Activated effector memory CD4-positive, alpha-beta T cell treated with Interleukin-2 at 50 U/mL for 16 hours (primary cell): ENCODE measurements at regions not wholly inside any gene's neighbourhood (a gene's known extent, or its start where the extent isn't known, plus 50 kb on each side); places are given as distances from the start of the nearest gene placed in this dataset.

Experiments
- DNase-seq: peaks from one replicate; pipeline ENCODE4 v3.0.0-alpha.2; 2020

- no peak for DNase-seq
Observed at GRCh38 chr10:3510741-3511140, 274.3 kb downstream of the KLF6 start.

- no peak for DNase-seq
Observed at GRCh38 chr10:3509355-3509754, 275.7 kb downstream of the KLF6 start.

- DNase-seq = no peak
Observed at GRCh38 chr10:3503299-3503698, 281.7 kb downstream of the KLF6 start.

- no peak for DNase-seq
Observed at GRCh38 chr10:3502673-3503072, 282.3 kb downstream of the KLF6 start.

GRCh38 chr10:3500408-3500856 lies 284.6 kb downstream of the KLF6 start:
- DNase-seq = no peak

- DNase-seq = no peak
Observed at GRCh38 chr10:3499120-3499519, 285.9 kb downstream of the KLF6 start.

- no peak for DNase-seq
Observed at GRCh38 chr10:3497581-3497980, 287.4 kb downstream of the KLF6 start.

GRCh38 chr10:3496138-3496537 lies 288.9 kb downstream of the KLF6 start:
- DNase-seq = no peak

- DNase-seq = no peak
Observed at GRCh38 chr10:3495281-3495680, 289.7 kb downstream of the KLF6 start.

- DNase-seq = no peak
Observed at GRCh38 chr10:3494838-3495230, 290.2 kb downstream of the KLF6 start.

- DNase-seq = no peak
Observed at GRCh38 chr10:3494131-3494837, 290.7 kb downstream of the KLF6 start.

GRCh38 chr10:3493621-3494020 lies 291.4 kb downstream of the KLF6 start:
- DNase-seq = no peak

- no peak for DNase-seq
Observed at GRCh38 chr10:3491571-3491970, 293.4 kb downstream of the KLF6 start.

- no peak for DNase-seq
Observed at GRCh38 chr10:3487228-3487627, 297.8 kb downstream of the KLF6 start.

- DNase-seq = no peak
Observed at GRCh38 chr10:3486346-3487065, 298.5 kb downstream of the KLF6 start.

- no peak for DNase-seq
Observed at GRCh38 chr10:3485057-3485686, 299.8 kb downstream of the KLF6 start.

- no peak for DNase-seq
Observed at GRCh38 chr10:3484306-3485056, 300.5 kb downstream of the KLF6 start.

GRCh38 chr10:3482200-3482993 lies 302.6 kb downstream of the KLF6 start:
- DNase-seq = no peak

- DNase-seq = no peak
Observed at GRCh38 chr10:3481496-3481895, 303.5 kb downstream of the KLF6 start.

- no peak for DNase-seq
Observed at GRCh38 chr10:3480990-3481315, 304.1 kb downstream of the KLF6 start.

GRCh38 chr10:3480281-3480989 lies 304.6 kb downstream of the KLF6 start:
- DNase-seq = no peak
